Ovary (tissue), 3 donors: ENCODE measurements at regions not wholly inside any gene's neighbourhood (a gene's known extent, or its start where the extent isn't known, plus 50 kb on each side); places are given as distances from the start of the nearest gene placed in this dataset.

ENCODE experiments used
- CTCF ChIP-seq, 3 donors: fragments of 450-650 bp in 2 of 3; fragments of 200-600 bp in 1 of 3; IDR thresholded peaks; one replicate each; pipeline versions ENCODE4 v1.5.1 to v1.8.0; 2016 to 2022; ENCODE audit warnings: antibody characterized with exemption in 3 of 3, mild to moderate bottlenecking in 1 of 3
- POLR2A ChIP-seq: fragments of 450-650 bp; IDR thresholded peaks from one replicate; pipeline ENCODE4 v1.6.1; 2017; ENCODE audit warnings: antibody characterized with exemption, mild to moderate bottlenecking, moderate library complexity
- donor health status: DM: no; HTN: no; CAD: no.

- TF ChIP-seq CTCF (IDR thresholded peaks at IDR 0.05) (no peak), POLR2A (no peak)
Observed at GRCh38 chr9:85228111-85228855, 513.5 kb downstream of the AGTPBP1 start.
